HCT116 (cell line): ENCODE measurements at regions not wholly inside any gene's neighbourhood (a gene's known extent, or its start where the extent isn't known, plus 50 kb on each side); places are given as distances from the start of the nearest gene placed in this dataset.
A peak's percentile ranks its signal among the peaks of the same experiment; 100 is the strongest.

Experiments used
- ATAC-seq: fragments of 200-7000 bp; cut with Tn5 transposase; 2 replicates; pipeline ENCODE4 v1.9.1; 2020; ENCODE audit warnings: mild to moderate bottlenecking, moderate library complexity
- BruUV-seq: library from RNA; stranded (reverse); fragments of 400-500 nt; replicated peaks from 2 replicates; lab custom pipeline; 2021; lab: Mats Ljungman, UMichigan
- CTCF ChIA-PET: fragments of 300-600 bp; sonication (Branson Sonifier 250); formaldehyde crosslinking; loops from one replicate; lab custom pipeline; 2021; ENCODE audit warnings: antibody characterized with exemption; lab: Charles Lee
- POLR2A ChIA-PET: fragments of 300-600, 350-600 bp; sonication (Branson Sonifier 250); formaldehyde crosslinking; loops from one replicate; lab custom pipeline; 2021; ENCODE audit warnings: antibody characterized with exemption; lab: Charles Lee
- RAD21 ChIA-PET, 2 experiments: fragments of 300-600 bp; sonication (Branson Sonifier 250); formaldehyde crosslinking; loops; one replicate each; lab custom pipeline; 2023; ENCODE audit warnings: low total read pairs in 2 of 2; ENCODE audit not compliant: uncharacterized antibody in 2 of 2, unreplicated experiment in 2 of 2, low non-redundant PET in 1 of 2; lab: Charles Lee
- DNase-seq: peaks from one replicate; pipeline ENCODE4 v3.0.0-alpha.2; 2010; ENCODE audit warnings: low read depth, low spot score
- H2AFZ ChIP-seq: fragments of 200-600 bp; shearing (Covaris generic), sonication (generic); 2 replicates; pipeline ENCODE4 v1.6.1; 2017; ENCODE audit warnings: low read depth, mixed run types, mixed read lengths, antibody characterized with exemption, low read length; ENCODE audit not compliant: poor library complexity, severe bottlenecking
- H3K27ac ChIP-seq: 2 replicates; pipeline ENCODE4 v1.5.1; 2012; ENCODE audit warnings: low read depth, low read length
- H3K27me3 ChIP-seq: fragments of 200-600 bp; sonication (generic); 2 replicates; pipeline ENCODE4 v1.6.1; 2016; ENCODE audit warnings: mixed run types, low read length, mixed read lengths; ENCODE audit not compliant: insufficient read depth
- H3K36me3 ChIP-seq, 2 experiments: fragments of 200-500 bp in 1 of 2; fragments of 200-600 bp in 1 of 2; sonication (Bioruptor generic) in 1 of 2; sonication (generic) in 1 of 2; 2 replicates each; pipeline versions ENCODE4 v1.5.1 to v1.6.1; 2014 to 2016; ENCODE audit warnings: low read length in 2 of 2, inconsistent platforms in 1 of 2, mixed read lengths in 1 of 2, mixed run types in 1 of 2; ENCODE audit not compliant: insufficient read depth in 2 of 2, control insufficient read depth in 1 of 2
- H3K4me1 ChIP-seq, 2 experiments: fragments of 200-600 bp in 1 of 2; sonication (generic) in 1 of 2; 2 replicates each; pipeline versions ENCODE4 v1.5.1 to v1.6.1; 2012 to 2017; ENCODE audit warnings: low read length in 2 of 2, inconsistent platforms in 1 of 2, mild to moderate bottlenecking in 1 of 2, mixed read lengths in 1 of 2, mixed run types in 1 of 2, moderate library complexity in 1 of 2; ENCODE audit not compliant: insufficient read depth in 2 of 2, control insufficient read depth in 1 of 2
- H3K4me2 ChIP-seq: fragments of 200-600 bp; sonication (generic); 2 replicates; pipeline ENCODE4 v1.6.1; 2017; ENCODE audit warnings: mixed run types, low read length, mixed read lengths
- H3K4me3 ChIP-seq, 2 experiments: fragments of 200-600 bp in 1 of 2; sonication (generic) in 1 of 2; replicated peaks in 1 of 2; 2 replicates each; pipeline ENCODE4 v1.5.1; 2011 to 2016; ENCODE audit warnings: low read length in 2 of 2, control low read depth in 1 of 2, low read depth in 1 of 2, mild to moderate bottlenecking in 1 of 2, mixed read lengths in 1 of 2, mixed run types in 1 of 2
- H3K79me2 ChIP-seq: fragments of 200-600 bp; sonication (generic); 2 replicates; pipeline ENCODE4 v1.6.1; 2017; ENCODE audit warnings: mild to moderate bottlenecking, mixed run types, low read length, moderate library complexity, mixed read lengths; ENCODE audit not compliant: insufficient read depth
- H3K9ac ChIP-seq: fragments of 200-600 bp; sonication (generic); 2 replicates; pipeline ENCODE4 v1.6.1; 2016; ENCODE audit warnings: low read length, mixed read lengths
- H3K9me2 ChIP-seq: fragments of 200-600 bp; sonication (generic), shearing (Covaris generic); 2 replicates; pipeline ENCODE4 v1.6.1; 2017; ENCODE audit warnings: mixed run types, mild to moderate bottlenecking, moderate library complexity; ENCODE audit not compliant: insufficient read depth
- H3K9me3 ChIP-seq, 2 experiments: fragments of 200-500 bp in 1 of 2; fragments of 200-600 bp in 1 of 2; sonication (Bioruptor generic) in 1 of 2; sonication (generic) in 1 of 2; 2 replicates each; pipeline ENCODE4 v1.6.1; 2014 to 2017; ENCODE audit warnings: low read length in 2 of 2, mixed read lengths in 2 of 2, inconsistent platforms in 1 of 2, low read depth in 1 of 2, mild to moderate bottlenecking in 1 of 2, mixed run types in 1 of 2, moderate library complexity in 1 of 2; ENCODE audit not compliant: control insufficient read depth in 1 of 2, insufficient read depth in 1 of 2
- H4K20me1 ChIP-seq: fragments of 200-600 bp; sonication (generic), shearing (Covaris generic); 2 replicates; pipeline ENCODE4 v1.6.1; 2017; ENCODE audit warnings: mixed run types, mild to moderate bottlenecking, moderate library complexity; ENCODE audit not compliant: insufficient read depth
- CEBPB ChIP-seq: IDR thresholded peaks from 2 replicates; pipeline ENCODE4 v1.6.1; 2012; ENCODE audit warnings: low read depth
- EGR1 ChIP-seq: IDR thresholded peaks from 2 replicates; pipeline ENCODE4 v1.6.1; 2012; ENCODE audit warnings: low read depth
- ELF1 ChIP-seq: IDR thresholded peaks from 2 replicates; pipeline ENCODE4 v1.6.1; 2012; ENCODE audit warnings: low read depth, borderline replicate concordance
- EZH2phosphoT487 ChIP-seq: fragments of 200-600 bp; IDR thresholded peaks from 2 replicates; pipeline ENCODE4 v1.6.1; 2018; ENCODE audit warnings: antibody characterized with exemption, borderline replicate concordance
- RAD21 ChIP-seq: IDR thresholded peaks from 2 replicates; pipeline ENCODE4 v1.6.1; 2012; ENCODE audit warnings: low read depth, mild to moderate bottlenecking
- SP1 ChIP-seq: IDR thresholded peaks from 2 replicates; pipeline ENCODE4 v1.6.1; 2012; ENCODE audit warnings: low read depth
- TCF7L2 ChIP-seq: IDR thresholded peaks from 2 replicates; pipeline ENCODE4 v1.7.0; 2011; ENCODE audit warnings: borderline replicate concordance, inconsistent platforms; ENCODE audit not compliant: insufficient read depth, insufficient read length; ENCODE audit errors: extremely low read depth
- intact Hi-C: fragments of 100-400 bp; cut with micrococcal nuclease; formaldehyde crosslinking; loops from 2 replicates; pipeline ENCODE4 v1.10.0; 2022
- TF ChIP-seq, protein P1 (sequence below): IDR thresholded peaks from 2 replicates; pipeline ENCODE4 v1.6.1; 2012
- TF ChIP-seq, protein P2 (sequence below), 3 experiments: fragments of 200-600 bp in 1 of 3; sonication (generic) in 1 of 3; IDR thresholded peaks in 2 of 3; conservative IDR thresholded peaks in 1 of 3; 2 replicates each; pipeline ENCODE4 v1.5.1; 2012 to 2017; ENCODE audit warnings: low read depth in 2 of 3, low read length in 2 of 3, antibody characterized with exemption in 1 of 3, borderline replicate concordance in 1 of 3, control low read depth in 1 of 3, mild to moderate bottlenecking in 1 of 3, mixed read lengths in 1 of 3, mixed run types in 1 of 3, moderate library complexity in 1 of 3; ENCODE audit not compliant: insufficient read depth in 1 of 3

DNA sequence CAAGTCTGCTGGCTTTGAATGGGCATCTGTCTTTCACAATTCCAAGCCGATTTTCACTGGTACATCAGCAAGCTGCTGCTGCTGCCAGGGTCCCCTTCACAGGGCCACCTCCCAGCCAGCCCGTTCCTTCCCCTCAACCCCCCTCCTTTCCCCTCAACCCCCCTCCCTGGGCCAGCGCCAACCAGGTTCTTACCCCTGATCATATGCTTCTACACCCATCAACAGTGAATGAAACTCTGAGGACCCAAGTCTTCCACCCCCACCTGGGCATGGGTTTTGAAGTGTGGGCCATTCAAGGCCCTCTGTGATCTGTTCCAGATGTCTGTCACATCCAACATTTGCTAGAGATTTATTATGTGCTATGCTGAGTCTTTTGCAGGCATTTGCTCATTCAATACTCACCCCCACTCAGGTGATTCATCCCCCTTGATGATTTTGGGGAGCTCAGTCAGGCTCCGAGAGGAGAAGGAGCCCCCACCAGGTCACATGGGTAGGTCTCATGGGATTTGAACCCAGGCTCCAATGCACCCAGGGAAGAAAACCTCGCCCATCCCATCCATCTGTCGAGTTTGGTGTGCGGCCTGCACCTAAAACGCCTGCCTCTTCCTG lies 52.7 kb upstream of the FOXK1 start (continued):
- no peak for TF ChIP-seq ELF1
- TF ChIP-seq, protein P1, sequence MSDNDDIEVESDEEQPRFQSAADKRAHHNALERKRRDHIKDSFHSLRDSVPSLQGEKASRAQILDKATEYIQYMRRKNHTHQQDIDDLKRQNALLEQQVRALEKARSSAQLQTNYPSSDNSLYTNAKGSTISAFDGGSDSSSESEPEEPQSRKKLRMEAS, result no peak

DNA sequence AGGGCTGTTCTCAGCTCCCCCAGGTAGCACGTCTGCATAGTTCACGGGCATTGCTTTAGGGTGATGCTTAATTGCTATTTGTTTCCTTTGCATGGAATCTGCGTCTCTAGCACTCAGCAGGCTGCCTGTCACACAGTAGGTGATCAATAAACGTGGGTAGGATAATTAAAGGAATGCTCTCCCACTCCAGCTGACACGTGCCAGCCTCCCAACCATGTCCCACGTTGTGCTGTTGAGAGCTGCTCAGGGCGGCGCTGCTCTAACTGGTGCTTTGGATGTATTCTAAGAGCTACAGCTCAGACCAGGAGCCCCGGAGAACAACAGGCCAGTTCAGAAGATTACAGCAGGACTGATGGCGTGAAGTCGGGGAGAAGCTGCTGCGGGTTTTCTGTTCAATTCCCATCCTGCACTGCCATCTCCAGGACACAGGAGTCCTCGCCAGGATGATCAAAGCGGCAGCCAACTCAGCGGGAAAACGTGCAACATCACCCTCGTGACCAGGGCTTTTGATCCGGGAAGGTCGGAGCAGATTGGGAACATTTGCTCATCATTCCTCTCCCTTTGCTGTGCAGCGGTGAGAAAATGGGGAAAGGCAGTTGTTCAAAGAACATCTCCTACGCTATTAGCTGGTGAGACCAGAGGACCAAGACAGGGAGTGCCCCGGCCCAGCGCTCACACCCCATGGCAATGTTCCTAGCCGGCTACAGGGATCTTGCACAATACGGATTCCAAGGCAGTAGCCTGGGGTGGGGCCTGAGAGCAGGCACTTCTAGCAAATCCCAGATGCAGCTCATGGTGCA lies 50.5 kb upstream of the FOXK1 start:
- TF ChIP-seq RAD21 (peak; percentile 88), TCF7L2 (peak; percentile 99), EGR1 (no peak), CEBPB (peak; percentile 97), SP1 (0 out of 2 replicates have a peak, but pooled peaks have one; percentile 20), EZH2phosphoT487 (no peak)
- TF ChIP-seq, protein P1, result peak; percentile 83
- TF ChIP-seq, protein P2, sequence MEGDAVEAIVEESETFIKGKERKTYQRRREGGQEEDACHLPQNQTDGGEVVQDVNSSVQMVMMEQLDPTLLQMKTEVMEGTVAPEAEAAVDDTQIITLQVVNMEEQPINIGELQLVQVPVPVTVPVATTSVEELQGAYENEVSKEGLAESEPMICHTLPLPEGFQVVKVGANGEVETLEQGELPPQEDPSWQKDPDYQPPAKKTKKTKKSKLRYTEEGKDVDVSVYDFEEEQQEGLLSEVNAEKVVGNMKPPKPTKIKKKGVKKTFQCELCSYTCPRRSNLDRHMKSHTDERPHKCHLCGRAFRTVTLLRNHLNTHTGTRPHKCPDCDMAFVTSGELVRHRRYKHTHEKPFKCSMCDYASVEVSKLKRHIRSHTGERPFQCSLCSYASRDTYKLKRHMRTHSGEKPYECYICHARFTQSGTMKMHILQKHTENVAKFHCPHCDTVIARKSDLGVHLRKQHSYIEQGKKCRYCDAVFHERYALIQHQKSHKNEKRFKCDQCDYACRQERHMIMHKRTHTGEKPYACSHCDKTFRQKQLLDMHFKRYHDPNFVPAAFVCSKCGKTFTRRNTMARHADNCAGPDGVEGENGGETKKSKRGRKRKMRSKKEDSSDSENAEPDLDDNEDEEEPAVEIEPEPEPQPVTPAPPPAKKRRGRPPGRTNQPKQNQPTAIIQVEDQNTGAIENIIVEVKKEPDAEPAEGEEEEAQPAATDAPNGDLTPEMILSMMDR (IDR thresholded peaks at IDR 0.05 in 2 of 3, conservative IDR thresholded peaks at IDR 0.05 in 1 of 3; ENCODE audit: borderline replicate concordance in 1 of 3, insufficient read depth in 1 of 3, low read depth in 2 of 3, low read length in 2 of 3), result peak; percentile 70 to 79 (median 73); a peak in 5 of 6 replicates
- TF ChIP-seq, all 23 proteins: peak for 6
- intact Hi-C loops, result loop anchor here (1.0 to 10.0 kb wide), 5 partner anchors 21 to 1327 kb away; partner anchors contain the start of gene SDK1
- Histone ChIP-seq H2AFZ (peak overlapping the region; percentile 79), H3K9ac (peak overlapping the region; percentile 13; the same call in 1 of the 2 replicates), H3K9me2 (no peaks in the 10 kb centered on the region), H3K9me3 (no peaks in the 10 kb centered on the region), H3K27me3 (no peaks in the 10 kb centered on the region), H3K4me1 (peaks cover 28 to 41% of the 10 kb centered on the region in 2 experiments), H3K36me3 (no peaks in the 10 kb centered on the region), H3K4me2 (peak overlapping the region; percentile 72), H3K4me3 (peak overlapping the region; percentile 30 to 35), H3K79me2 (no peaks in the 10 kb centered on the region), H3K27ac (peak overlapping the region; percentile 45), H4K20me1 (no peaks in the 10 kb centered on the region)
- ChIA-PET CTCF (interaction anchor here (0.7 to 3.7 kb wide), 10 partner anchors 10 to 958 kb away, joined by 3 to 16 read pairs (median 4); no protein-coding TSS in a partner anchor), POLR2A (interaction anchor here (1.4 kb wide), 1 partner anchor 10 kb away, joined by 6 read pairs; no protein-coding TSS in a partner anchor), RAD21 (interaction anchor here (0.7 to 1.5 kb wide), 4 partner anchors 22 to 126 kb away, joined by 3 to 4 read pairs (median 3); no protein-coding TSS in a partner anchor)
- ATAC-seq, result peak; percentile 80
- DNase-seq, result peak; percentile 85
- no TSS peak for BruUV-seq
